ENCODE measurements at regions not wholly inside any gene's neighbourhood (a gene's known extent, or its start where the extent isn't known, plus 50 kb on each side); places are given as distances from the start of the nearest gene placed in this dataset.

DNA sequence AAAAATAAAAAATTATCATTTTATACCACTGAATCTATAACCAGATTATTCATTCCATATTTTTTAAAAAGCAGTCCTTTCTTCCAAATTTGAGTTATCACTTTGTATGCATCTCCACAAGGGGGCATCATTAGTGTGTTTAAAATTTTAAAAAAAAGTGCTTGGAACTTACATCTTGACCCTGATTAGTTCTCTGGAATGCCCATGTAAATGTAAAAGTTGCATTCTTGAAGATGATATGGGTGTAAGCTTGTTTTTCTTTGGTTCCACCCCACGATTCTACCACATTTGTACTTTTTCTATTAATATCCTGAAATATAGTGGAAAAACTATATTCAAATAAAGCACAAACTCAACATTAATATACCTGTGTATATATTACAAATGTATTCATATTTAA lies 144.9 kb downstream of the ELAPOR2 start:
- ATAC-seq (ENCODE audit: low read depth) (no peak), DNase-seq (peak; percentile 17)
- Histone ChIP-seq H3K4me1 (ENCODE audit: control insufficient read depth in 2 of 2, insufficient read depth in 2 of 2, low read length in 2 of 2) (no peaks in the 10 kb centered on the region), H3K9ac (ENCODE audit: low read length) (no peak overlapping the region), H3K27ac (ENCODE audit: low read length in 2 of 2) (no peak overlapping the region), H4K20me1 (ENCODE audit: control insufficient read depth, insufficient read depth, low read length, poor library complexity, severe bottlenecking) (no peaks in the 10 kb centered on the region), H3K4me3 (ENCODE audit: control extremely low read depth in 1 of 5, extremely low read depth in 1 of 5, insufficient read depth in 1 of 5, low read depth in 2 of 5, low read length in 4 of 5) (no peak overlapping the region), H3K36me3 (replicated peaks in 1 of 2; ENCODE audit: control extremely low read depth in 1 of 2, control insufficient read depth in 1 of 2, extremely low read depth in 1 of 2, insufficient read depth in 2 of 2, low read length in 1 of 2) (no peaks in the 10 kb centered on the region), H3K79me2 (ENCODE audit: control insufficient read depth, insufficient read depth, low read length) (no peaks in the 10 kb centered on the region), H2AFZ (ENCODE audit: insufficient read depth, low read depth, low read length, poor library complexity, severe bottlenecking) (no peak overlapping the region), H3K27me3 (replicated peaks in 1 of 4; ENCODE audit: control extremely low read depth in 1 of 4, control insufficient read depth in 3 of 4, insufficient read depth in 4 of 4, low read length in 3 of 4) (no peaks in the 10 kb centered on the region), H3K4me2 (replicated peaks; ENCODE audit: low read depth, low read length, poor library complexity, severe bottlenecking) (no peak overlapping the region), H3K9me3 (ENCODE audit: control extremely low read depth in 1 of 3, control insufficient read depth in 2 of 3, insufficient read depth in 1 of 3, low read length in 2 of 3) (no peaks in the 10 kb centered on the region)
- Mint-ChIP-seq H3K9me3 (ENCODE audit: insufficient read depth) (no peaks in the 10 kb centered on the region), H3K27me3 (no peaks in the 10 kb centered on the region), H3K4me3 (no peak overlapping the region), H3K4me1 (no peaks in the 10 kb centered on the region), H3K27ac (no peak overlapping the region)
- intact Hi-C loops (cut with micrococcal nuclease) = loop anchor here (2.0 kb wide), 1 partner anchor 502 kb away; no protein-coding TSS in a partner anchor
- ChIA-PET CTCF (interaction anchor here (1.0 to 2.6 kb wide), 5 partner anchors 11 to 650 kb away, joined by 3 to 10 read pairs (median 4); no protein-coding TSS in a partner anchor), POLR2A (no interaction called here)
- no peak for TF ChIP-seq EZH2 (IDR thresholded peaks at IDR 0.05; ENCODE audit: borderline replicate concordance, insufficient read depth, low read depth, low read length, poor library complexity, severe bottlenecking)
- TF ChIP-seq, protein P1, sequence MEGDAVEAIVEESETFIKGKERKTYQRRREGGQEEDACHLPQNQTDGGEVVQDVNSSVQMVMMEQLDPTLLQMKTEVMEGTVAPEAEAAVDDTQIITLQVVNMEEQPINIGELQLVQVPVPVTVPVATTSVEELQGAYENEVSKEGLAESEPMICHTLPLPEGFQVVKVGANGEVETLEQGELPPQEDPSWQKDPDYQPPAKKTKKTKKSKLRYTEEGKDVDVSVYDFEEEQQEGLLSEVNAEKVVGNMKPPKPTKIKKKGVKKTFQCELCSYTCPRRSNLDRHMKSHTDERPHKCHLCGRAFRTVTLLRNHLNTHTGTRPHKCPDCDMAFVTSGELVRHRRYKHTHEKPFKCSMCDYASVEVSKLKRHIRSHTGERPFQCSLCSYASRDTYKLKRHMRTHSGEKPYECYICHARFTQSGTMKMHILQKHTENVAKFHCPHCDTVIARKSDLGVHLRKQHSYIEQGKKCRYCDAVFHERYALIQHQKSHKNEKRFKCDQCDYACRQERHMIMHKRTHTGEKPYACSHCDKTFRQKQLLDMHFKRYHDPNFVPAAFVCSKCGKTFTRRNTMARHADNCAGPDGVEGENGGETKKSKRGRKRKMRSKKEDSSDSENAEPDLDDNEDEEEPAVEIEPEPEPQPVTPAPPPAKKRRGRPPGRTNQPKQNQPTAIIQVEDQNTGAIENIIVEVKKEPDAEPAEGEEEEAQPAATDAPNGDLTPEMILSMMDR (IDR thresholded peaks at IDR 0.05) = peak; percentile 74
- no CpG with 5 or more reads among the region's 1 CpG for WGBS (ENCODE audit: insufficient coverage)
